Fibroblast of lung (primary cell): ENCODE measurements at regions not wholly inside any gene's neighbourhood (a gene's known extent, or its start where the extent isn't known, plus 50 kb on each side); places are given as distances from the start of the nearest gene placed in this dataset.

Experiments
- EZH2 ChIP-seq: IDR thresholded peaks from 2 replicates; pipeline ENCODE4 v1.5.1; 2012; ENCODE audit warnings: low read length, control low read depth, mild to moderate bottlenecking; ENCODE audit errors: missing control alignments
- TF ChIP-seq, protein P1 (sequence below), 2 donors: IDR thresholded peaks in 1 of 2; conservative IDR thresholded peaks in 1 of 2; 1 replicate in 1 of 2; 2 replicates in 1 of 2; pipeline ENCODE4 v1.5.1; 2011 to 2012; ENCODE audit warnings: low read length in 2 of 2, control low read depth in 1 of 2, inconsistent platforms in 1 of 2, low read depth in 1 of 2, mild to moderate bottlenecking in 1 of 2

- TF ChIP-seq, protein P1, sequence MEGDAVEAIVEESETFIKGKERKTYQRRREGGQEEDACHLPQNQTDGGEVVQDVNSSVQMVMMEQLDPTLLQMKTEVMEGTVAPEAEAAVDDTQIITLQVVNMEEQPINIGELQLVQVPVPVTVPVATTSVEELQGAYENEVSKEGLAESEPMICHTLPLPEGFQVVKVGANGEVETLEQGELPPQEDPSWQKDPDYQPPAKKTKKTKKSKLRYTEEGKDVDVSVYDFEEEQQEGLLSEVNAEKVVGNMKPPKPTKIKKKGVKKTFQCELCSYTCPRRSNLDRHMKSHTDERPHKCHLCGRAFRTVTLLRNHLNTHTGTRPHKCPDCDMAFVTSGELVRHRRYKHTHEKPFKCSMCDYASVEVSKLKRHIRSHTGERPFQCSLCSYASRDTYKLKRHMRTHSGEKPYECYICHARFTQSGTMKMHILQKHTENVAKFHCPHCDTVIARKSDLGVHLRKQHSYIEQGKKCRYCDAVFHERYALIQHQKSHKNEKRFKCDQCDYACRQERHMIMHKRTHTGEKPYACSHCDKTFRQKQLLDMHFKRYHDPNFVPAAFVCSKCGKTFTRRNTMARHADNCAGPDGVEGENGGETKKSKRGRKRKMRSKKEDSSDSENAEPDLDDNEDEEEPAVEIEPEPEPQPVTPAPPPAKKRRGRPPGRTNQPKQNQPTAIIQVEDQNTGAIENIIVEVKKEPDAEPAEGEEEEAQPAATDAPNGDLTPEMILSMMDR (conservative IDR thresholded peaks at IDR 0.05 in 1 of 2, IDR thresholded peaks at IDR 0.05 in 1 of 2; ENCODE audit: low read depth in 1 of 2, low read length in 2 of 2): no peak
- TF ChIP-seq EZH2: no peak
Observed at GRCh38 chr14:82837611-82838140, 1304.0 kb upstream of the SEL1L start.
